Ovary (tissue), 3 donors: ENCODE measurements at regions not wholly inside any gene's neighbourhood (a gene's known extent, or its start where the extent isn't known, plus 50 kb on each side); places are given as distances from the start of the nearest gene placed in this dataset.

ENCODE experiments used
- EP300 ChIP-seq: sonication (generic); formaldehyde crosslinking; IDR thresholded peaks from one replicate; pipeline ENCODE4 v1.6.1; 2017; ENCODE audit warnings: antibody characterized with exemption
- POLR2A ChIP-seq: fragments of 450-650 bp; IDR thresholded peaks from one replicate; pipeline ENCODE4 v1.6.1; 2017; ENCODE audit warnings: antibody characterized with exemption, mild to moderate bottlenecking, moderate library complexity
- TF ChIP-seq, protein P1 (sequence below), 3 donors: fragments of 450-650 bp in 2 of 3; fragments of 200-600 bp in 1 of 3; IDR thresholded peaks; one replicate each; pipeline versions ENCODE4 v1.5.1 to v1.8.0; 2016 to 2022; ENCODE audit warnings: antibody characterized with exemption in 3 of 3, mild to moderate bottlenecking in 1 of 3
- donor health status: DM: no; HTN: no; CAD: no.

DNA sequence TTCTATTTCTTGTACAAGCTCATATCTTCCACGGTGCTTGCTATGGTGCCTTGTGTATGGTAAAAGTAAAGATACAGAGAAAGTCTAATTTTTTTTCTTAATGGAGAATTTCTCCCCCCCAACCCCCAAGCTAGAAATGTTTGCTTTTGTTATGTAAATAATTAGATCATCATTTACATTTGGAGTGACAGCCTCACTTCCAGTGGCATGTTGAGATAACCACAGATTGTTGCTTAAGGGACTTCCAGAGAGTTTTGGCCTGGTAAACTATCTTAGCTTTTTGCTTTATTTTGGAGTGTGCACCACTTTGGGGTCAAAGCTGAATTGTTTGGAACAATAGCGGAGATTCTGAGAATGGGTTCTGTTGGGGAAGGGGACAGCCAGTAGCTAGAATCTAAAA is 129.7 kb downstream of the ZNF365 start:
- no peak for TF ChIP-seq POLR2A
- TF ChIP-seq, protein P1, sequence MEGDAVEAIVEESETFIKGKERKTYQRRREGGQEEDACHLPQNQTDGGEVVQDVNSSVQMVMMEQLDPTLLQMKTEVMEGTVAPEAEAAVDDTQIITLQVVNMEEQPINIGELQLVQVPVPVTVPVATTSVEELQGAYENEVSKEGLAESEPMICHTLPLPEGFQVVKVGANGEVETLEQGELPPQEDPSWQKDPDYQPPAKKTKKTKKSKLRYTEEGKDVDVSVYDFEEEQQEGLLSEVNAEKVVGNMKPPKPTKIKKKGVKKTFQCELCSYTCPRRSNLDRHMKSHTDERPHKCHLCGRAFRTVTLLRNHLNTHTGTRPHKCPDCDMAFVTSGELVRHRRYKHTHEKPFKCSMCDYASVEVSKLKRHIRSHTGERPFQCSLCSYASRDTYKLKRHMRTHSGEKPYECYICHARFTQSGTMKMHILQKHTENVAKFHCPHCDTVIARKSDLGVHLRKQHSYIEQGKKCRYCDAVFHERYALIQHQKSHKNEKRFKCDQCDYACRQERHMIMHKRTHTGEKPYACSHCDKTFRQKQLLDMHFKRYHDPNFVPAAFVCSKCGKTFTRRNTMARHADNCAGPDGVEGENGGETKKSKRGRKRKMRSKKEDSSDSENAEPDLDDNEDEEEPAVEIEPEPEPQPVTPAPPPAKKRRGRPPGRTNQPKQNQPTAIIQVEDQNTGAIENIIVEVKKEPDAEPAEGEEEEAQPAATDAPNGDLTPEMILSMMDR (IDR thresholded peaks at IDR 0.05) = no peak
- no peak for TF ChIP-seq EP300
